ENCODE measurements at regions not wholly inside any gene's neighbourhood (a gene's known extent, or its start where the extent isn't known, plus 50 kb on each side); places are given as distances from the start of the nearest gene placed in this dataset.
"Not testable (repeated sequence)": the region's sequence is repeated elsewhere in the genome, so short reads cannot be mapped to it uniquely, and the experiment has no call there.

DNA sequence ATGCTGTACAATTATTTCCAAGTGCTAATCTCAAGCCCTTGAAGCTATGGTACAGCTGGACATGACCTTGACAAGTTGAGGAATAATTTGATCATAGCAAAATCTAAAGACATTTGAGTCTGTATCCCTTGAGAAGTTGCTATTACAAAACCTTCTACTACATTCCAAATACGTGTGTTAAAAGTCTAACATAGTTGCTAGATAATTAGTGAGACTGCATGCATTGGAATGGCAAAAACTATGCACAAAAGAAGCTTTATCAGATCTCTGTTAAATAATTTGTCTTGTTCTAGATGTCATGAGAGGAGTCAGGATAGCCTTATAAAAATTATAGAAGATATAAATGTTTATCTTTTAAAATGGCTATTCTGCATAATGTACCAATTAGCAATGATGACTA is 127.8 kb downstream of the GJA1 start:
- WGBS (ENCODE audit: insufficient coverage): no CpG with 5 or more reads among the region's 1 CpG
- no peak for DNase-seq (ENCODE audit: low read depth in 4 of 6, low spot score in 6 of 6)
- peaks cover 6% of the 10 kb centered on the region for H3K9me3 ChIP-seq (ENCODE audit: control insufficient read depth, insufficient read depth, low read length)
- H3K27ac ChIP-seq (ENCODE audit: low read depth, low read length): no peak overlapping the region
- no peaks in the 10 kb centered on the region for H3K27me3 ChIP-seq (ENCODE audit: control insufficient read depth, insufficient read depth, low read length)
- H3K4me3 ChIP-seq (ENCODE audit: low read depth, low read length): no peak overlapping the region
- no peaks in the 10 kb centered on the region for H3K36me3 ChIP-seq (ENCODE audit: control insufficient read depth, insufficient read depth, low read length)
- no peaks in the 10 kb centered on the region for H3K4me1 ChIP-seq (ENCODE audit: control insufficient read depth, insufficient read depth, low read length)

DNA sequence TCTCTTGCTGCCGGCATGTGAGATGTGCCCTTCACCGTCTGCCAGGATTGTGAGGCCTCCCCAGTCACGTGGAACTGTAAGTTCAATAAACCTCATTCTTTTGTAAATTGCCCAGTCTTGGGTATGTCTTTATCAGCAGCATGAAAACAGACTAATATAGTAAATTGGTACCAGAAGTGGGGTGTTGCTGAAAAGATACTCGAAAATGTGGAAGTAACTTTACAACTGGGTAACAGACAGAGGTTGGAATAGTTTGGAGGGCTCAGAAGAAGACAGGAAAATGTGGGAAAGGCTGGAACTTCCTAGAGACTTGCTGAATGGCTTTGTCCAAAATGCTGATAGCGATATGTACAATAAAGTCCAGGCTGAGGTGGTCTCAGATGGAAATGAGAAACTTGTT is 129.1 kb downstream of the GJA1 start:
- not testable (repeated sequence) for H3K4me1 ChIP-seq (ENCODE audit: control insufficient read depth, insufficient read depth, low read length); H3K4me3 ChIP-seq (ENCODE audit: low read depth, low read length); H3K27ac ChIP-seq (ENCODE audit: low read depth, low read length); H3K27me3 ChIP-seq (ENCODE audit: control insufficient read depth, insufficient read depth, low read length); H3K9me3 ChIP-seq (ENCODE audit: control insufficient read depth, insufficient read depth, low read length); DNase-seq (ENCODE audit: low read depth in 4 of 6, low spot score in 6 of 6); H3K36me3 ChIP-seq (ENCODE audit: control insufficient read depth, insufficient read depth, low read length)
- 96% methylated on average over 2 of the region's 5 CpGs for WGBS (ENCODE audit: insufficient coverage)

DNA sequence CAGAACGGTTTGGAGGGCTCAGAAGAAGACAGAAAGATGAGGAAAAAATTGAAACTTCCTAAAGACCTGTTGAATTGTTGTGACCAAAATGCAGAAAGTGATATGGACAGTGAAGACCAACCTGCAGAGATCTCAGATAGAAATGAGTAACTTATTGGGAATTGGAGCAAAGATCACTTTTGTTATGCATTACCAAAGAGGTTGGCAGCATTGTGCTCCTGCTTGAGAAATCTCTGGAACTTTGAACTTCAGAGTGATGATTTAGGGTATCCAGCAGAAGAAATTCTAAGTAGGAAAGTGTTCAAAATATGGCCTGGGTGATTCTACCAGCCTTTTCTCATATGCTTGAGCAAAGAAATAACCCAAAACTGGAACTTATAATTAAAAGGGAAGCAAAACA is 136.0 kb downstream of the GJA1 start:
- no peaks in the 10 kb centered on the region for H3K36me3 ChIP-seq (ENCODE audit: control insufficient read depth, insufficient read depth, low read length)
- H3K27ac ChIP-seq (ENCODE audit: low read depth, low read length): no peak overlapping the region
- no peaks in the 10 kb centered on the region for H3K4me1 ChIP-seq (ENCODE audit: control insufficient read depth, insufficient read depth, low read length)
- no peak overlapping the region for H3K4me3 ChIP-seq (ENCODE audit: low read depth, low read length)
- WGBS (ENCODE audit: insufficient coverage): 62% methylated on average over 1 of the region's 1 CpG
- no peaks in the 10 kb centered on the region for H3K27me3 ChIP-seq (ENCODE audit: control insufficient read depth, insufficient read depth, low read length)
- no peaks in the 10 kb centered on the region for H3K9me3 ChIP-seq (ENCODE audit: control insufficient read depth, insufficient read depth, low read length)
- DNase-seq (ENCODE audit: low read depth in 4 of 6, low spot score in 6 of 6): no peak

DNA sequence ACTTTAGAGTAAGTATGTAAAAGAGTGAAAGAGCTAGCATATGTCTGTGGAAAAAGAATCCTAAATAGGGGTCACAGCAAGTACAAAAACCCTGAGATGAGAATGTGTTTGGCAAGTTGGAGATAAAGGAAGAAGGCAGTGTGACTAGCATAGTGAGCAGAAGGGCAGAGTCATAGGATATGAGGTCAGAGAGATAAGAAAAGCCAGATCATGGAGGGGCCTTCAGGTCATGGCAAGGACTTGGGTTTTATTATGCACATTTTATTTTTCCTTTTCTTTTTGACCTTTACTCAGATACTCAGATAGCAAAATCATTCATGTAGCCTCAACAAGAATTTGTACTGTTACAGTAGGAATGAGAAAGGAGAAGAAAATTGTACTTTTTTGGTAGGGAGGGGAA is 138.0 kb downstream of the GJA1 start:
- Histone ChIP-seq H3K27me3 (ENCODE audit: control insufficient read depth, insufficient read depth, low read length) (no peaks in the 10 kb centered on the region), H3K4me1 (ENCODE audit: control insufficient read depth, insufficient read depth, low read length) (no peaks in the 10 kb centered on the region), H3K4me3 (ENCODE audit: low read depth, low read length) (no peak overlapping the region), H3K27ac (ENCODE audit: low read depth, low read length) (no peak overlapping the region), H3K36me3 (ENCODE audit: control insufficient read depth, insufficient read depth, low read length) (no peaks in the 10 kb centered on the region), H3K9me3 (ENCODE audit: control insufficient read depth, insufficient read depth, low read length) (no peaks in the 10 kb centered on the region)
- DNase-seq (ENCODE audit: low read depth in 4 of 6, low spot score in 6 of 6): no peak

DNA sequence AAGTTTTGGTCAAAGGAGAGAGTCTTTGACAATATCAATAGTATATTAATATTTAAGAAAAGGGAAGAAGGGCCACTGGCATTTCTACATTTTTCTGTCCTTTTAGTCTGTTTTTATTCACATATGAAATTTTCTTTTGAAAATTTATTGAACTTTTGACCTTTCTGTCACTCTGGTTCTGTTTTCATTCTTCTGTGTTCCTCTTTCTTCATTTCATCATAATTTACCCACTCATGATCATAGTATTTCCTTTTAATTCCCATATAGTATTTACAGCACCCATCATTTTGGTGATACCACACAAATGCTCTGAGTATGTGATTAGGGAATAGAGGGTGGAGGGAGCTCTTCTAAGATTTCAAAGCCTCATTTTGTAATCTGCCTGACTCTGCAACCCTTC is 142.8 kb downstream of the GJA1 start:
- no peak overlapping the region for H3K4me3 ChIP-seq (ENCODE audit: low read depth, low read length)
- no peaks in the 10 kb centered on the region for H3K36me3 ChIP-seq (ENCODE audit: control insufficient read depth, insufficient read depth, low read length)
- H3K9me3 ChIP-seq (ENCODE audit: control insufficient read depth, insufficient read depth, low read length): no peaks in the 10 kb centered on the region
- no peaks in the 10 kb centered on the region for H3K4me1 ChIP-seq (ENCODE audit: control insufficient read depth, insufficient read depth, low read length)
- DNase-seq (ENCODE audit: low read depth in 4 of 6, low spot score in 6 of 6): no peak
- no peak overlapping the region for H3K27ac ChIP-seq (ENCODE audit: low read depth, low read length)
- H3K27me3 ChIP-seq (ENCODE audit: control insufficient read depth, insufficient read depth, low read length): no peaks in the 10 kb centered on the region

DNA sequence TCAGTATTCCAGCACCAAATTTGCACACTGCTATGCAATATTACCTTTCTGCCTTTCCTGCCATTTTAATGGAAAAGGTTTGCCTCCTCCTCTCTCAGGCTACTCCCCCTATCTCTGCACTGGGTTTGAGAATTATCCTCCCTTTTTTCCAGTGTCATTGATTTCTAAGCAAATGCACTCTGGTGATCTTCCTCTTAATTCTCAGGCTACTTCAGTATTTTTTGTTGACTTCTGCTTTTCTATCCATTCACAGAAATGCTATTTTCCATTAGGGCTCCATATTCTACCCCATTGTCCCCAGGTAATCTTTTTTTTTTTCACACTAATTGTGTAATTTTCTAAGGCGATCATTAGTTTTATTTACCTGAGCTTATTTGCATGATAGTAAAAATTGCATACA is 144.0 kb downstream of the GJA1 start:
- Histone ChIP-seq H3K4me3 (ENCODE audit: low read depth, low read length) (no peak overlapping the region), H3K36me3 (ENCODE audit: control insufficient read depth, insufficient read depth, low read length) (no peaks in the 10 kb centered on the region), H3K4me1 (ENCODE audit: control insufficient read depth, insufficient read depth, low read length) (no peaks in the 10 kb centered on the region), H3K27ac (ENCODE audit: low read depth, low read length) (no peak overlapping the region), H3K9me3 (ENCODE audit: control insufficient read depth, insufficient read depth, low read length) (no peaks in the 10 kb centered on the region), H3K27me3 (ENCODE audit: control insufficient read depth, insufficient read depth, low read length) (no peaks in the 10 kb centered on the region)
- WGBS (ENCODE audit: insufficient coverage): no CpG with 5 or more reads among the region's 1 CpG
- no peak for DNase-seq (ENCODE audit: low read depth in 4 of 6, low spot score in 6 of 6)

DNA sequence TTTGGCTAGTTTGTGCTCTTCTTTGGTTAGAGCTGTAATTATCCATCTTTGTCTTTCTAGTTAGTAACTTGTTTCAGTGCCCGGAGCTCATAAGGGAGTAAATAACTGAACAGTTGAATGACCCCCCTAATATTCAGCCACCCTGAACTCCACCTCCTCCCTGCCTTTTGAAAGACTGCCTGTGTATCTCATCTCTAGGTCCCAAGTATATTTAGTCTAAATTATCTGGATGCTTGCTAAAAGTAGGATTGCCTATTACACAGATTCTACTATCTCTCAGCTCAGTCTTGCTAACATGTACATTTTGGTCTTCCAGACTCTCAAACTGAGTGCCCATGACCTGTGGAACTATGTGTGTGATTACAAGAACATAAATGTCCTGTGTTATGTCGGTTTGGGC is 145.9 kb downstream of the GJA1 start:
- no CpG with 5 or more reads among the region's 2 CpGs for WGBS (ENCODE audit: insufficient coverage)

DNA sequence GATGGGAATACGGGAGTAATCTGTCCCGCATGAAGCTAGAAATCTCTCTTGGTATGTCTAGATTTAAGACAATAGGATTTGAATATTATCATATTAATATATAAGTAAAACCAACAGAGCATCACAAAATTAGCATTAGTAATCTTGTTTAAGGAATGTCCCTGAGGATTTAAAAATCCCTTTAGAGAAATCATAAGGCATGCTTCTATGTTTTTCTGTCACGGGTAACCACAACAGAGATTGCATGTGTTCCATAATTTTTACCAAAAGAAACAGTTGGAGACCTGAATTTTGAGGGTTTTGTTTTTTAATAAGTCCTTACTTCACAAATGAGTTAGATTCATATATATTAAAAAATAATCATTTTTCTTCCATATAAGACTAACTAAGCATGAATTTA is 146.8 kb downstream of the GJA1 start:
- H3K27me3 ChIP-seq (ENCODE audit: control insufficient read depth, insufficient read depth, low read length): no peaks in the 10 kb centered on the region
- no peaks in the 10 kb centered on the region for H3K9me3 ChIP-seq (ENCODE audit: control insufficient read depth, insufficient read depth, low read length)
- no peaks in the 10 kb centered on the region for H3K36me3 ChIP-seq (ENCODE audit: control insufficient read depth, insufficient read depth, low read length)
- WGBS (ENCODE audit: insufficient coverage): no CpG with 5 or more reads among the region's 3 CpGs
- DNase-seq (ENCODE audit: low read depth in 4 of 6, low spot score in 6 of 6): no peak
- H3K4me3 ChIP-seq (ENCODE audit: low read depth, low read length): no peak overlapping the region
- H3K4me1 ChIP-seq (ENCODE audit: control insufficient read depth, insufficient read depth, low read length): no peaks in the 10 kb centered on the region
- H3K27ac ChIP-seq (ENCODE audit: low read depth, low read length): no peak overlapping the region

More for the DNA sequence above, 145.9 kb downstream of the GJA1 start:
- DNase-seq (ENCODE audit: low read depth in 4 of 6, low spot score in 6 of 6): no peak
- no peak overlapping the region for H3K4me3 ChIP-seq (ENCODE audit: low read depth, low read length)
- no peaks in the 10 kb centered on the region for H3K36me3 ChIP-seq (ENCODE audit: control insufficient read depth, insufficient read depth, low read length)
- H3K9me3 ChIP-seq (ENCODE audit: control insufficient read depth, insufficient read depth, low read length): no peaks in the 10 kb centered on the region
- H3K4me1 ChIP-seq (ENCODE audit: control insufficient read depth, insufficient read depth, low read length): no peaks in the 10 kb centered on the region
- no peaks in the 10 kb centered on the region for H3K27me3 ChIP-seq (ENCODE audit: control insufficient read depth, insufficient read depth, low read length)
- H3K27ac ChIP-seq (ENCODE audit: low read depth, low read length): no peak overlapping the region

DNA sequence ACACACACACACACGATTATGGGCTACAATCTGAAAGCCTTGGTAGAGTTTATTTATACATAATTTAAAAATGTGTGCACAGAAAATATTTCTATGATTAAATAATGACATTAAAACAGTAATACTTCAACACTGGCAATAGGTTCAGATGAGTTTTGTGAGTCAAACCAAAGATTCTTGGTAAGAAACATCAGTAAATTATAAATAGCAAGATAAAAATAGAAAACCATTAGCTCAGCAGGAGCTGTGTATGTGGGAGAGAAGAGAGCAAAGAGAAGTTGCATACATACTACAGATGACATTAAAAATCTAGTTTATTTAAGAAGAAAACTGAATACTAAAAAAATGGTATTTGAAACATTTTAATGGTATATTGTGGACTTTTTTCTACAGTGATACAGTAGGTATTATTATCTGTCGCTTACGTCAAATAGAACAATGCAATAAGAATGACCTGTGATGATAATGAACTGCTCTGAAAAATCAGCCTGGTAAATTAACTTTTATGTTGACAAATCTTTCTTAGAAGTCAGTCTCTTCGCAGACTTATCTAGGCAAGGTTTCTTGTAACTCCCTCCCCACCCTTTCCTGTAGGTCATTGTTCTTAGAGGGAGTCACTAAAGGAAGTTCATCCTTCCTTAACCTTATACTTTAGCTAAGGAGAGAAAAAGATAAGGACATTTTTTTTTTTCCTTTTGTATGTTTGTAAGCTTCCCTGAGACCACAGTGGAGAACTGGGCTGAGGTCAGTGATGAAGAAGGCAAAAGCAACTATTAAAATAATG is 149.3 kb downstream of the GJA1 start:
- WGBS (ENCODE audit: insufficient coverage): no CpG with 5 or more reads among the region's 4 CpGs
- no peak for DNase-seq (ENCODE audit: low read depth in 4 of 6, low spot score in 6 of 6)
- H3K27me3 ChIP-seq (ENCODE audit: control insufficient read depth, insufficient read depth, low read length): no peaks in the 10 kb centered on the region
- no peaks in the 10 kb centered on the region for H3K4me1 ChIP-seq (ENCODE audit: control insufficient read depth, insufficient read depth, low read length)
- no peak overlapping the region for H3K27ac ChIP-seq (ENCODE audit: low read depth, low read length)
- no peaks in the 10 kb centered on the region for H3K9me3 ChIP-seq (ENCODE audit: control insufficient read depth, insufficient read depth, low read length)
- no peaks in the 10 kb centered on the region for H3K36me3 ChIP-seq (ENCODE audit: control insufficient read depth, insufficient read depth, low read length)
- no peak overlapping the region for H3K4me3 ChIP-seq (ENCODE audit: low read depth, low read length)

DNA sequence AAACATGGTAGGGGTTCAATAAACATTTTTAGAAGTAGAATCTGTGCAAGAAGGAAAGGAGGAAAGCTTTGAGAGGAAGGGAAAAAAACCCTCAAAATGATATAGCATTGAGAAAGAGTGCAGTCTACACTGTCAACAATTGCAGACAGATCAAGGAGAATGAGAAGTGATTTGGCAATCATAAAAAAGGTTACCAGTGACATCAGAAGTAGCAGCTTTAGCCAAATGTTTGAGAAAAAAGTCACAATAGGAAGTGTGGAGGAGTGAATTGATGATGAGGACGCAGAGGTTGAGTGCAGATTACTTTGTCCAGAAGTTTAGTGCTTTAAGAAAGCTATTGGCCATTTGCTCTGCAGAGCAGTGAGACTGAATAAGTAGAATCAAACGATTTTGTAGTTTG is 155.0 kb downstream of the GJA1 start:
- no peaks in the 10 kb centered on the region for H3K36me3 ChIP-seq (ENCODE audit: control insufficient read depth, insufficient read depth, low read length)
- WGBS (ENCODE audit: insufficient coverage): 47% methylated on average over 2 of the region's 2 CpGs
- no peak overlapping the region for H3K4me3 ChIP-seq (ENCODE audit: low read depth, low read length)
- H3K4me1 ChIP-seq (ENCODE audit: control insufficient read depth, insufficient read depth, low read length): no peaks in the 10 kb centered on the region
- no peak for DNase-seq (ENCODE audit: low read depth in 4 of 6, low spot score in 6 of 6)
- no peaks in the 10 kb centered on the region for H3K27me3 ChIP-seq (ENCODE audit: control insufficient read depth, insufficient read depth, low read length)
- H3K9me3 ChIP-seq (ENCODE audit: control insufficient read depth, insufficient read depth, low read length): no peaks in the 10 kb centered on the region
- no peak overlapping the region for H3K27ac ChIP-seq (ENCODE audit: low read depth, low read length)

Data from spinal cord (tissue), 9 donors.